ENCODE measurements at regions not wholly inside any gene's neighbourhood (a gene's known extent, or its start where the extent isn't known, plus 50 kb on each side); places are given as distances from the start of the nearest gene placed in this dataset.

DNA sequence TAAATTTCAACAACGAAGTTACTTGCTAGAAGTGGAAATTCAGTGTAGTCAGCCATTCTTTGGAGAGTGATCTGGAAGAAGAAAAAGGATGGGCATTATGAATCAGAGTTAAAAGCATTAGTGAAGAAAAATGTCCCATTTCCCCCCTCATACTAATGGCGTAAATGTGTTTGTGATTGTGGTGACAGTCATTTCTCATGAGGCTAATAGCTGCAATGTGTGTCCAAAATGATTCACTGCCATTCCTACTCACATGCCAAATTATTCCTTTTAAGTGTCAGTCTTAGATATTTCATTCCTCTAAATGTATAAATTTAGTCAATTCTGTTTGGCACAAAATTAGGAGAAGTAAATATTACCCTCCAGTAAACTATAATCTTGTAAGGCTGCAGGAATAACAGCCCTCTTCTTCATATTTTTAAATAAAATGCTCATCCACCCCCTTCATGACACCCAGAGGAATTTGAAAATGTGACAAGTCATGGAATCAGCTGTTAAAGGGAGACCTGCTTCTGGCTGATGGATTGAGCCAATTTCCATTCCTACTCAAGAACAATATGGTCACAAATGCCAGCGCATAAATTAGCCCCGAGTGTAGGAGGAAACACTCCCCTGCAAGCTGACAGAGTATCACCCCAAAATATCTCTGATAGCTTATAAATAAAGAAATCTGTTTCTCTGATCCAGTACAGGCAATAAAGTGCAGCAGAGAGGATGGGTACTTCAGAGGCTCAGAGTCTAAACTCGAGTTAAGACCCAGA, 912.3 kb upstream of the SEL1L start:
- no peak for TF ChIP-seq POLR2A (IDR thresholded peaks at IDR 0.05; ENCODE audit: low read depth, low read length)
- TF ChIP-seq TAF1 (IDR thresholded peaks at IDR 0.05; ENCODE audit: low read depth, low read length) = no peak
- TF ChIP-seq POLR2AphosphoS5 (IDR thresholded peaks at IDR 0.05; ENCODE audit: low read depth, low read length) = no peak
- no peak for TF ChIP-seq POU2F2 (IDR thresholded peaks at IDR 0.05; ENCODE audit: low read depth, low read length)
- TF ChIP-seq PAX5 (IDR thresholded peaks at IDR 0.05; ENCODE audit: insufficient read depth, low read length, severe bottlenecking) = no peak
- no peak for TF ChIP-seq SPI1 (IDR thresholded peaks at IDR 0.05; ENCODE audit: low read depth, low read length)

Data from GM12891 (cell line).